EL (cell line): ENCODE measurements at regions not wholly inside any gene's neighbourhood (a gene's known extent, or its start where the extent isn't known, plus 50 kb on each side); places are given as distances from the start of the nearest gene placed in this dataset.
A peak's percentile ranks its signal among the peaks of the same experiment; 100 is the strongest.

Experiments used
- DNase-seq: peaks from one replicate; pipeline ENCODE4 v3.0.0-alpha.2; 2016

DNA sequence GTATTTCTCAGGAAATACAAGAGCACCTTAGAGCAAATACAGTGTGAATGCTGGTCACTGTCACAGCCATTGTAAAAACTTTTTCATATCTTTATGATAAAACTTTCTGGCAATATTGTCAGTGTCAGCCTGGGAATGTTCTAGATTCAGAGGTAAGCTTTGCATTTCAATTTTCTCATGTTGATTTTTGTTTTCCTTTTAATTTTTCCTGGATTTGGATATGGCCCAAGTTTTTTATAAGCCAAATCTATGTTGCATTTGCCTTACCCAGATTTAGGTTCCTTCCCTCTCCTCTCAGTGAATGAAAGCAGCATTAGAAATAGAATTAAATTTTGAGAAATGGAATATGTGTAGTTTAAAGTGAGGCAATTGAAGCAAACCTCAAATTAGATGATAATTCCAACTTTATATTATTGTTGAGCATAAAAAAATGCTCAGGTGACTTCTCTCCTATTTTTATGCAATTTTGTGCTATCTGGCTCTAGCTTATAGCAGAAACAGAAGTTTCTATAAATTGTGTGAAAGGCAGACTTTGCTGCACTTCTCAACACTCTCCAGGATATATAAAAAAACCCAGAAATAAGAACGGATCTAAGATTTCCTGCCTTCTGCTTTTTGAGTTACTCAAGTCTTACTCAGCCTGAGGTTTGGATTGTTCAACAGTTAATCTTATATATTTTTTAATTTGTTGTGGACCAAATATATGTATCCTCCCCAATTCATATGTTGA is 368.2 kb upstream of the PRICKLE1 start:
- no peak for DNase-seq

DNA sequence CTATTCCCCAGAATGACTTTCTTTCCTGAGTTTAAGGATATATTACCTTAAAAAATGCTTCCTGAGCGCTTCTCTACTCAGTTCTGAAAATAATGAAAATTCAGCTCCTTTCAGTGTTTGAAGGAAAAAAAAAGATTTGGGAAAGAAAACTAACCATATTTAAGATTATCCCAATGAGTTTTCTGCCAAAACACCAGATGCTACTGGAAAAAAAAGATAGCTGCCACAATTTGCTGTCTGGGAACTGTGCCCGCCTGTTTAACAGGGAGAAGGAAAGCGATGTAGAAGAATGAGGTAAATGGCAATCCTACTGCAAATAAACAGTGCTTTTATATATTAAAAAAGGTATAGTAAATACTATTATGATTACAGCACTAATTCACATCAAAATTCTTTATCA is 367.6 kb upstream of the PRICKLE1 start:
- DNase-seq: no peak

DNA sequence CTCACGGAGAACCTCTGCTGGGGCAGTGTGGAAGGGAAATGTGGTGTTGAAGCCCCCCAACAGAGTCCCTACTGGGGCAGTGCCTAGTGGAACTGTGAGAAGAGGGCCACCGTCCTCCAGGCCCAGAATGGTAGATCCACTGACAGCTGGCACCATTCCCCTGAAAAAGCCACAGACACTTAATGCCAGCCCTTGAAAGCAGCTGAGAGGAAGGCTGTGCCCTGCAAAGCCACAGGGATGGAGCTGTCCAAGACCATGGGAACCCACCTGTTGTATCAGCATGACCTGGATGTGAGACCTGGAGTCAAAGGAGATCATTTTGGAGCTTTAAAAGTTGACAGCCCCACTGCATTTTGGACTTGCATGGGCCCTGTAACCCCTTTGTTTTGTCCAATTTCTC is 363.5 kb upstream of the PRICKLE1 start:
- no peak for DNase-seq

DNA sequence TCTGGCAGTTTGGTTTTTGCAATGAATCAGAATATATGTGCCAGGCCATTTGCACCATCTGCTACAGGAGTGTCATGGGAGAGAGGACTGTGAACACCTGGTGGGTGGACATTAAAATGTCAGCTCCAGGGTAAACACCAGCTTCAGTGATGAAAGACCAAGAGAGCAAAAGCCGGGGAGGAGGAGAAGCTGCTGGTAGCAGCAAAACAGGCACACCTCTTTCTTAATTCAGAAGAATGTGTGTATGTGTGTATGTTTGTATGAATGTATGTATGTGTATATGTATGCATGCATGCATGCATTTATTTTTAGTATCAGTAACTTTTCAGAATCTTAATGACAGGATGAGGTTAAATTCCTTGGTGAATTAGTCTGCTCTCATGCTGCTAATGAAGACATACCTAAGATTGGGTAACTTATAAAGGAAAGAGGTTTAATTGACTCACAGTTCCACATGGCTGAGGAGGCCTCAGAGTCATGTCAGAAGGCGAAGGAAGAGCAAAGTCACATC is 357.4 kb upstream of the PRICKLE1 start:
- no peak for DNase-seq

DNA sequence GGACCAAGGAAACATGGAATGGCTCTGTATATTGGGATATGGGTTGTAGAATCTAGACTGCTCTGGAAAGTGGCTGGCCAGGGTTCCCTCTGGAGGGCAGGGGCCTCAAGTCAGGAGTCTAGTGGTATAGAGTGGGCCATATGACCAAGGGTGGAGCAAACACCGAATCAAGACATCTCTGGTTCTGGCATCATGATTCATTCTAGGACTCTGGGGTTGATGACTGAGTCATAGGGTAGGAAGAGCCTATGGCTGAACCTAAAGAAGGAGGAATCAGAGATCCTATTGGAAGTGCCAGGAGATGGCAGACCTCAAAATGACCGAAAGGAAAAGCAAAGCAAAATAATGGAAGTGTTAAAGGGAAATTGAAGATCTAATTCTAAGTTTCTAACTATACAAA is 356.4 kb upstream of the PRICKLE1 start:
- DNase-seq: no peak

DNA sequence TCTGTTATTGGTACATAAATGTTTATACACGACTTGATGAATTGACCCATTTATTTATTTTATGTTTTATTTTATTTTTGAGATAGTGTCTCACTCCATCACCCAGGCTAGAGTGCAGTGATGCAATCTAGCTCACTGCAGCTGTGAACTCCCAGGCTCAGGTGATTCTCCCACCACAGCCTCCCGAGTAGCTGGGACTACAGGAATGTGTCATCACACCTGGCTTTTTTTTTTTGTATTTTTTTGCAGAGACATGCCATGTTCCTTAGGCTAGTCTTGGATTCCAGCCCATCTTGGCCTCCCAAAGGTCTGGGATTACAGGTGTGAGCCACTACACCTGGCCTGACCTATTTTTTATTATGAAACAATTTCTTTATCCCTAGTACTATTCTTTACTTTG is 355.0 kb upstream of the PRICKLE1 start:
- DNase-seq: no peak

DNA sequence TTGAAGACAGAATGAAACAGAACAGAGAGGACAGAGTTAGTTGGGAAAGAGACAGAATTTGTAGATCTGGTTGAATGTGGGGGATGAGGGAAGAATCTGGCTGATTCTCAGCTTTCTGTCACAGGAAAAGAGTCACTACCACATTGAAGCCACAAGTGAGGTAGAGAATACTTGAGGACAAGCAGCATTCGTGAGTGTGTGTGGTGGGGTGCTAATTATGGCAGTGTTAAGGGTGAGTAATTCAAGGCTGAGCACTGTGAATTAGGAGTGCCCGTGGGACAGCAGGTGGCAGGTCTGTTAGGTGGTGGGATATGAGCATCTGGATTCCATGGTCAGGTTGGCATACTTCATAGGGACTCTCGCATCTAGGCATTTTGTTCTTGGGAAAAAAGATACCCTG is 347.4 kb upstream of the PRICKLE1 start:
- no peak for DNase-seq

DNA sequence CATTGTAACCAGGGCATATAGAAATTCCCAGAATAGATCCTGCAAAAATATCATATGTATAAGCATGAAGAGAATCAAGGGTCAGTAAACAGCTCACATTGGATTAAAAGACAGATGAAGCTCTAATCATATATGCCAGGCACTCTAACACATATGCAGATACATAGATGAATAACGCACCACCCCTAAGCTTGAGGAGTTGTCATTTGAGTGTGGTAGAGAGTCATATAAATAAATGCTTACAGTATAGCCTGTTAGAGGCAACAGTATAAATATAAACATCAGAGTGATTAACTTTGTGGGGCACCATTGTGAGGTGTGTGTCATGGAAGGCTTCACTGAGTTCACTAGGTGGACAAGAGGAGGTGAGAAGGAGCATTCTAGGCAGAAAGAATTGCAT is 346.7 kb upstream of the PRICKLE1 start:
- DNase-seq: no peak

DNA sequence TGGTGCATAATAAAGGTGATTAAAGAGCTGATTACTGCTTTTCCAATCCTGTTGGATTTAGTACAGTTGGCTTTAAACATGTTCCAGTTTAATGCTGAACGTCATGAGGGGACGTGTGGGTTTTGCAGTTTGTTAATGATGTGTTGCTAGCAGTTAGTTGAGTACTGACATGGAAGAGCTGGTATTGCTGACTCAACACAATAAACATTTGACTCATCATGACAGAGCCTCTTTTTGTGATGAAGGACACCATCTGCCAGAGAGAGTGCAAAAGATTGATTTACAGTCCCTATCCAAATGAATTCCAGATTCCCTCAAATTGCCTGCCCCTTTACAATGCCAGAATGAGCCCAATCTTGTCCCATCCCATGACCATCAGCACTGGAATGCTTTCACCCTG is 346.2 kb upstream of the PRICKLE1 start:
- DNase-seq: peak; percentile 40

DNA sequence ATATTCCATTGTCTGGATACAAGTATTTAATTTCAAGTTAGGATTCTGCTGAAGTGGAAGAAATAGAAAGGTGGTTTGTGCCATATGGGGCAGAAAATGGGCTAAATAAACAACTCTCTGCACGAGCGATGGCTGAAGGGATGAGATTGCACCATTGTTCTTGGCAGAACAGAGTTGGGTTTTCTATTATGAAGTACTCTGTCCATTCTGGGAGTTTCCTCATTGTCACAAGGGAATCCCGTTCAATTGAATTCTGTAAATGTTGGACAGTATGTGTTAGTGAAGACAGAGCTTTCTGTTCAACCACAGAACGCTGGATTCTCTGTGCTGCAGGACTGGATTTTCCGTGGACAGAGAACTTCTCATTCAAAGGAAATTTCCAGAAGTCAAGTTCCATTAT is 345.5 kb upstream of the PRICKLE1 start:
- no peak for DNase-seq

DNA sequence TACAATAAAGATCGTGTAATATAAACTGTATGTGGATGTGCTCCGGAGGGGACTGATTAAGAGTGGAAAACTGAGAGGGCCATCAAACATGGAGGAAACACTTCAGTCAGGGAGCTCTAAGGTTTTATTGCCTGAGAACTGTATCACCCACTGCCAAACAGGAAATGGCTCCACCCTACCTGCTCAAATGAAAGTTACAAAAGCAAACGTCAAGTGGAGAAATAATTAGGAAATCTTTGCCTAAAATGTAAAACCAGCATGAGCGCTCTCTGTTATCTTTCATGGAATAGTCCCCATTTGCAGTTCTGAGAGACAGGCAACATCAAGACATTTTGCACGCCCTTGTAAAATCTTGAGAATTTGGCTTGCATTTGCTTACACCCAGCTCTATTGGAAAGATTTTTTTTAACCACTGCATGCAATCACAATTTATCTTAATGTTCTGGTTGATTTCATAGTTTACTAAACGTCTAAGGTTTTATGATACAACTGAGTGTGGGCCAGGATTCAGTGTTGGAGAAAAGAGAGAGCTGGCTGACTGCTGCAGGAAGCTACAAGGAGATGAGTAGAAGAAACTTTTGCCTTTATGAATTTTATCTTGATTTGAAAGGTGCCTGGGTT is 344.0 kb upstream of the PRICKLE1 start:
- no peak for DNase-seq

DNA sequence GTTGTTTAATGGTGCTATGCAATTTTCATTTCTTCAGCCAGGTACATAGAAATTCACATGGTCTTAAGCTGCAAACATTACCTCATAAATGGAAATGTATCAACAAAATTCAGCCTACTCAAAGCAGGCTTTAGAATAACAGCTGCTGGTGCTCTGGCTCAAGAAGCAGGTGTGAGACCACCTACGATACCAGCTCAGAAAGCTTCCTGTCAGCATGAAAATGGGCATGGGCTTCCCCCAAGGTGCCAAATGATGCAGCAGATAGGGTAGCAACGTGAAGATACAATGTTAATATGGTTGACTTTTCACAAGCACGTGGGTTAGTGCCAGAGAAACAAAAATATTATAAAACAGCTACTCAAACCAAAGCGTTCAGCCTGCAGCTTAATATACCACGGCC is 343.4 kb upstream of the PRICKLE1 start:
- DNase-seq: no peak

DNA sequence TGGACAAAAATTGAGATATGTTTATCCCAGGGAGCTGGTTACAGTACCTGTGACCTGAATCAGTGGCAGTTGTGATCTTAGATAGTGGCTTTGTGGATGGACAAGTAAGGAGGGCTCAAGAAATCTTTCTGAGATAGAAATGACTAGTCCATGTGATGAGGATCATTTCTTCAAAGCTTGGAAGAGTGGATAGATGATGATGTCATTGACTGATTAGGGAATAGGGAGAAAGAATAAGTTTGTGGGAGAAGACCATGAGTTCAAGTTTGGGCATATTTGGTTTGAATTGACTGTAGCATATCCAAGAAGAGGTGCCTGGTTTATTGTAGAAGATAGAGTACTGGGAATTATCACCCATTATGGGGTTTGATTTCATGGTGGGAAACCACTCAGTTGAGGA is 336.7 kb upstream of the PRICKLE1 start:
- no peak for DNase-seq

DNA sequence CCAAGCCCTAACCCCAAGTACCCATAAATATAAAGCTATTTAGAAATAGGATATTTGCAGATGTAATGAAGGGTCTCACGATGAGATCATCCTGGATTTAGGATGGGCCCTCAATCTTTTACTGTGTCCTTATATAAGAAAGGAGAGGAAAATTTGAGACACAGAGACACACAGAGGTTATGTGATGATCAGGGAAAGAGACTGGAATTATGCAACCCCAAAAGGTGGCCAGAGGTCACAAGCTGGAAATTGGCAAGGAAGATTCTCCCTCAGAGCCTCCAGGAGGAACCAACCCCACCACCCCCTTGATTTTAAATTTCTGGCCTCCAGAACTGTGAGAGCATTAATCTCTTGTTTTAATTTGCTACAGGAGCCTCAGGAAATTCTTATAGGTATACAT is 334.9 kb upstream of the PRICKLE1 start:
- no peak for DNase-seq

DNA sequence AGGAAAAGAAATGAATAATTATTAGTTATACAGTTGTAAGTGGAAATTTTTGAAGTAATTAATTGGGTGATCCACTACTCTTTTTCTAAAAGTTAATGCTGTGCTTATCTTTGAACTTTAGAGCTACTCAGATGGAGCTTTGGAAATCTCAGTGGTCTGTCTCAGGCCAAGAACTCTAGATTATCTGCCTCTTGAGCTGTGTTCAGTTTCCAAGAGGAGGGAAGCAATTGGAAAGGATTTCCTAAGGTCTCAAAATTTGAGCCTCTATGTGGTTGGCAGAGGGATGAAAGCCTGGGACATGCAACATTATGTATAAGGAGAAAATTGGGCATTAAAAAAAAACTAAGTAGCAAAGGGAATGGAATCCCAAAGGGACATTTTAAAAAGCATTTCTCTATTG is 334.0 kb upstream of the PRICKLE1 start:
- no peak for DNase-seq

DNA sequence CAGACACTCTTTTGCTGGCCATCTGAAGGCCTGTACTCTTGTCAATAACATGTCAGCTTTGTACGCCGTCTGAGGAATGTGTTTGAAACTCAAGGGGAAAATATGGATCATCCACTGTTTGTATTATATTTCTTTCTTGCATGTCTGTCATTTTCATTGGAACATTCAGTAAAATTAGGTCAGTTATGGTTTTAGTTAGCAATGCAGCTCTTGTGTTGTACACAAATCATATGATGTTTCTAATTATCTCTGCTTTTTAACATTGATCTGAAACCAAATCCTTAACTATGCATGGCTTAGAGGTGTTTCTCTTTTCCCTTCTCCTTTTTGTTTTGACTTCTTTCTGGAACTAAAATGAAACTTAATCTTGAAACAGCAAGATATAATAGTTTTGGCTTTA is 333.6 kb upstream of the PRICKLE1 start:
- DNase-seq: no peak

DNA sequence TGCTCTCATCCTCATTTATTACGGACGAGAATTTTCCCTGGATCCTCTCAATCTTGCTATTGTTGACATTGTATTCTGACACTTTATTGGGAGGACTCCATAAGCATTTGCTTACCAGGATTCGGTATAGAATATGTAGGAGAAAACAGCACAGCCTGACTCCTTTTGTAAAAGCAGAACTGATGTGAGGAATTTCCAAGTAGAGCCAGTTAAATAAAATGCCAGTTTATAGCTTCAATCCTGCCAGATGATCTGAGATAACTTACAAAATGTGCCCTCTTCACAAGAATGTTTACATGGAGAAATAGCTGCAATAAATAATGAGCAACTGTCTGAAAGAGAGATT is 332.9 kb upstream of the PRICKLE1 start:
- no peak for DNase-seq

DNA sequence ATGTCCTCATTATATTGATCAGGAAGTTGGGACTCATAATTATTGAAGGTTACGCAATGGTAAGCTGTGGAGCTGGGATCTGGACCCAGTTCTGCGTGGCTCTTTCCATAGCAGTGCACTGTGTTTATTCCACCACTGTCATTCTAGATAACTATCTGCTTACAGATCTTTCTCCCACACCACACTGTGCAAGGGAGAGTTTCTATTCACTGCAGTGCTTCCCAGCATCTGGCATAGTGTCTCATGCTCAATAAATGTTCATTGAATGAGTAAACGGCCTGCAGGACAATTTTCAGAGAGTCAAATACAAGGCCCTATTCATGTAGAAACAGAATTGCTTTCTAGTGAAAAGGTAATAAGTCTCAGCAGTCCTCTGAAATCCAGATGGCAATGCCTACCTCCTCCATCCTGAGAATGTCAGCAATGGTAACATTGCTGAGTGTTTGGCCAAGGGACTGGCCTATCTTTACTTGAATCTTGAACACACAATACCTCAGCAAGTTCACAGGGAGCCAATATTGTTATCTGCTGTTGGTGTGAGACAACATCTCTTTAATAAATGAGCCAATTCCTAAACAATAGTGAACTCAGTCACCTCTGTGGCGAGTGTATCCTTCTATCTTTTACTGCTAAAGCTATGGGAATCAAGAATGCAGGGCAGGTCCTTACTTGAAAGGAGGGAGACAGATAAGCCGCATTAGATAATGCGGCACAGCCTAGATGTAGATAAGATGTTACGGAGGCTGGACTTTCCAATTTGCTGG is 332.4 kb upstream of the PRICKLE1 start:
- DNase-seq: peak; percentile 62

DNA sequence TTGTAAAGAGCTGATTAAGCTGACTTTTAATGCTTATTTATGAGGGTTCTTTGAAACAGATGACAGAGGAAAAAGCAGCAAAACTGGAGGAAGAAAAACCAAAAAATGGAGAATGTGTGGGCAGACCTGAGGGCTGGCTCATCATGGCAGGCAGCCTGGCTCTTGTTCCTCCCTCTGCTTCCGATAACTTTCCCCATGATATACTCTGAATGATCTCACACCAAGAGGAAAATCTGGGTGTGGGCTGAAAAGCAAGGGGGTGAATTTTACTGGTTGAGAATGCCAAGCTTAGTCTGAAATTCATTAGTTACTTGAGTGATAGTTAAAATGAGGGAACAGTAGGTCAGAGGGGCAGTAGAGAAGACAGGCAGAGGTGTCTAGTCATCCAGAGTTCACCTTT is 330.1 kb upstream of the PRICKLE1 start:
- DNase-seq: no peak

DNA sequence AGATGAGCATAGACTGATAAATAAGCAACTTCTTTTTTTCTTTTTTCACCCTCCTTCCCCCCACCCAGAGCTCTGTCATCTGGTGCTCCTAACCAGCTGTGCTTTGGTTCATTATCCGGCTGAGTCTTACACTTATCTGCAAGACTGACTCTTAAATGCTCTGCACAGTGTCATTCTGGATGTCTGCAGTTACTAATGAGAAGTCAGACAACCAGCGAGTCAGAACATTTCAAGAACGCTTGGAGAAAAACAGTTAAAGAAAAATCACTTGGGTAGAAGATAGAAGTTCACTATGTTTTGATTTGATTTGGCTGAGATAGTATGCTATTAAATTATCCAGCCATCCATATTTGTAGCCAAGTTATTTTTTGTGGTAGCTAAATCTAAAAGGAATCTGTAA is 328.9 kb upstream of the PRICKLE1 start:
- DNase-seq: no peak

DNA sequence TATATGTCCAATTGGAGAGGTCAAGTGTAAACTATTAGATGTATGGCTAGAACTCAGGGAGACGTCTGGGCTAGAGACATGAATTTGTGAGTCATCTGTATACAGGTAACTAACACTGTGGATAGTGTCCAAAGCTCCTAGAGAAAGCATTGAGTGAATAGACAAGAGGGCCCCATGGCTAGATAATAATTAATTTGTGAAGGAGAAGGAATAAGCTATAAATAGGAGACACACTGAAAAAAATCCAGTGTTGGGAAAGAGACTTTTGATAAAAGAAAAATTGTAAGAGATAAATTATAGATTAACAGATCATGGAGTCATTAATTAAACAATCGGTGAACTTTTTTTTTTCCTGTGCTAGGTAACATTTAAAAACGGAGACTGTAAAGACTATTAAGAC is 326.6 kb upstream of the PRICKLE1 start:
- DNase-seq: no peak

DNA sequence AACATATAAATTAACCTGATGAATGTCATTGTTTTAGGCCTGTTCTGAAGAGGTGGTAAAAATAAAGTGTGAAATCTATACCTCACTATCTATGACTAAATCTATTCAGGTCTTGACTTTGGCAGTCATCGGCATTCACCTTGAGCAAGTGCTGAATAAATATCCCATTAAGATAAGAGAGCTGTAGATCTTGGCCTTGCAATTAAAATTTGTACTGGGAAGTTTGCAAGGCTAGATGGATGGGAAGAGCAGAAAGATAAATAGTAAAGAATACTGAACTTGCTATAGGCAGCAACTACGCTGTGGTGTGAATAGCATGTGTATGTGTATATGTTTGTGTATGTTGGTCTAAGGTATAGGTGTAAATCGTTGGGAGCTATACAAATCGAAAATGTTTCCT is 325.9 kb upstream of the PRICKLE1 start:
- no peak for DNase-seq

DNA sequence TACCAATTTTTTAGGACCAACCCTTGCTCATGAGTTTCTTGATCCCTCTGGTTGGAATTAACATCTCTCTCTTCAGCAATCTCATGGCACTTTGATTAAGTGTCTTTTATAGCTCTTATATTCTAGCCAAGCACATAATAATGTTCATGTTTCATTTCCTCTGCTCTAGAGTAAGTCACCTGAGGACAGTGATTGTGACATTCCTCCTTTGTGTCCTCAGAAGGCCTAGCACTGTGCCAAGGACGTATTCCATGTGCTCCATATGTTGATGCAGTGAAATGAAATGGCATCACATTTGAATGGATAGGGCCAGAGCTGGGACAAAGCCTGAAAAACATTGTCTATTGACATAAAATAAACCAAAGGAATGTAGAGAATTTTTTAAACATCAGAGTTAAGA is 322.8 kb upstream of the PRICKLE1 start:
- no peak for DNase-seq

DNA sequence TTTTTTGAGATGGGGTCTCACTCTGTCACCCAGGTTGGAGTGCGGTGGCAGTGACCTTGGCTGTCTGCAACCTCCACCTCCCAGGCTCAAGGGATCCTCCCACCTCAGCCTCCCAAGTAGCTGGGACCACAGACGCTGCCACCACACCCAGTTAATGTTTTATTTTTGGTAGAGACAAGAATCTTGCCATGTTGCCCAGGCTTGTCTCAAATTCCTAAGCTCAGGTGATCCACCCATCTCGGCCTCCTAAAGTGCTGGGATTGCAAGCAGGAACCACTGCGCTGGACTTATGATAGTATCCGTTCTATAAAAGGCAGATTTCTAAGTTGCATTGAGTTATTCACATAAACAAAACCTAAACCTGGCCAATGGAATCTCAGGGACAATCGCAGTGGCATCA is 321.1 kb upstream of the PRICKLE1 start:
- no peak for DNase-seq
